ENCODE measurements at regions not wholly inside any gene's neighbourhood (a gene's known extent, or its start where the extent isn't known, plus 50 kb on each side); places are given as distances from the start of the nearest gene placed in this dataset.

DNA sequence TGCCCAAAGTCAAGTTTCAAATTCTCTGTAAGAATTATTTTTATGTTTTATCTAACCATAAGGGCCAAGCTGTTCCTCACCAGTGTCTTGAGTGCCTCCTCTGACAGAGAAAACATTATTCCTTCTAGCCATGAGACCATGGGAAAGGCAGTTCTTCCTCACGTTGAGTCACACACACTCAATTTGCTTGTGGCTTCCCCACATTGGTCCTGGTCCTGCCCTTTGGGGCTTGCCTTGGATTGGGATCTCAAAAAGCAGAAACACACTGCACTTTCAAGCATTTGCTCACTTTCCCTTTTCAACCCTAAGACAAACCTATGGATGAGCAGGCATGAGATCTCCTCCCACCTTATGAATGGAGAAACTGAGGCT is 248.3 kb upstream of the IGFBP3 start:
- Histone ChIP-seq H3K4me1 (peaks cover 34% of the 10 kb centered on the region), H3K9me3 (no peaks in the 10 kb centered on the region), H3K27ac (peak overlapping the region in 2 of 4 donors; percentile 12 to 61), H3K27me3 (no peaks in the 10 kb centered on the region), H3K36me3 (replicated peaks in 1 of 2; ENCODE audit: insufficient read depth in 1 of 2, low read depth in 2 of 2) (no peaks in the 10 kb centered on the region), H3K4me3 (no peak overlapping the region)
- intact Hi-C loops (cut with DNase I): no loop called here
- no peak for TF ChIP-seq POLR2A (IDR thresholded peaks at IDR 0.05)
- TF ChIP-seq, protein P1, sequence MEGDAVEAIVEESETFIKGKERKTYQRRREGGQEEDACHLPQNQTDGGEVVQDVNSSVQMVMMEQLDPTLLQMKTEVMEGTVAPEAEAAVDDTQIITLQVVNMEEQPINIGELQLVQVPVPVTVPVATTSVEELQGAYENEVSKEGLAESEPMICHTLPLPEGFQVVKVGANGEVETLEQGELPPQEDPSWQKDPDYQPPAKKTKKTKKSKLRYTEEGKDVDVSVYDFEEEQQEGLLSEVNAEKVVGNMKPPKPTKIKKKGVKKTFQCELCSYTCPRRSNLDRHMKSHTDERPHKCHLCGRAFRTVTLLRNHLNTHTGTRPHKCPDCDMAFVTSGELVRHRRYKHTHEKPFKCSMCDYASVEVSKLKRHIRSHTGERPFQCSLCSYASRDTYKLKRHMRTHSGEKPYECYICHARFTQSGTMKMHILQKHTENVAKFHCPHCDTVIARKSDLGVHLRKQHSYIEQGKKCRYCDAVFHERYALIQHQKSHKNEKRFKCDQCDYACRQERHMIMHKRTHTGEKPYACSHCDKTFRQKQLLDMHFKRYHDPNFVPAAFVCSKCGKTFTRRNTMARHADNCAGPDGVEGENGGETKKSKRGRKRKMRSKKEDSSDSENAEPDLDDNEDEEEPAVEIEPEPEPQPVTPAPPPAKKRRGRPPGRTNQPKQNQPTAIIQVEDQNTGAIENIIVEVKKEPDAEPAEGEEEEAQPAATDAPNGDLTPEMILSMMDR (IDR thresholded peaks at IDR 0.05): no peak
- DNase-seq (no peak), ATAC-seq (no peak)
- WGBS, 2 donors: 67 to 83% methylated on average over 1 of the region's 1 CpG

GRCh38 chr7:46168671-46169383 is 247.8 kb upstream of the IGFBP3 start:
- H3K27me3 ChIP-seq: no peaks in the 10 kb centered on the region
- H3K9me3 ChIP-seq: no peaks in the 10 kb centered on the region
- peak overlapping the region in 3 of 4 donors; percentile 12 to 61 (median 35) for H3K27ac ChIP-seq
- intact Hi-C loops (cut with DNase I): no loop called here
- no peak overlapping the region for H3K4me3 ChIP-seq
- ATAC-seq (peak; percentile 94), DNase-seq (peak; percentile 75 to 87 (median 78))
- peaks cover 30% of the 10 kb centered on the region for H3K4me1 ChIP-seq
- WGBS, 2 donors: 12 to 45% methylated on average over 4 to 11 of the region's 11 CpGs
- no peaks in the 10 kb centered on the region for H3K36me3 ChIP-seq (replicated peaks in 1 of 2; ENCODE audit: insufficient read depth in 1 of 2, low read depth in 2 of 2)
- TF ChIP-seq, protein P1 (IDR thresholded peaks at IDR 0.05): no peak
- TF ChIP-seq POLR2A (IDR thresholded peaks at IDR 0.05): no peak

- 51 to 66% methylated on average over 5 of the region's 5 CpGs for WGBS, 2 donors
- TF ChIP-seq POLR2A (IDR thresholded peaks at IDR 0.05): no peak
- TF ChIP-seq, protein P1 (IDR thresholded peaks at IDR 0.05): no peak
These were observed 247.2 kb upstream of the IGFBP3 start for GRCh38 chr7:46168231-46168630.

GRCh38 chr7:46165276-46165675 is 244.2 kb upstream of the IGFBP3 start:
- H3K27me3 ChIP-seq: no peaks in the 10 kb centered on the region
- H3K9me3 ChIP-seq: no peaks in the 10 kb centered on the region
- TF ChIP-seq, protein P1 (IDR thresholded peaks at IDR 0.05): no peak
- no peak for TF ChIP-seq POLR2A (IDR thresholded peaks at IDR 0.05)
- peaks cover 33% of the 10 kb centered on the region for H3K4me1 ChIP-seq
- ATAC-seq (no peak), DNase-seq (no peak)
- H3K27ac ChIP-seq: no peak overlapping the region
- intact Hi-C loops (cut with DNase I): no loop called here
- no peak overlapping the region for H3K4me3 ChIP-seq
- 33 to 56% methylated on average over 1 of the region's 1 CpG for WGBS, 2 donors
- H3K36me3 ChIP-seq (replicated peaks in 1 of 2; ENCODE audit: insufficient read depth in 1 of 2, low read depth in 2 of 2): no peaks in the 10 kb centered on the region

More at GRCh38 chr7:46168231-46168630, 247.2 kb upstream of the IGFBP3 start:
- Histone ChIP-seq H3K27me3 (no peaks in the 10 kb centered on the region), H3K36me3 (replicated peaks in 1 of 2; ENCODE audit: insufficient read depth in 1 of 2, low read depth in 2 of 2) (no peaks in the 10 kb centered on the region), H3K4me3 (no peak overlapping the region), H3K9me3 (no peaks in the 10 kb centered on the region), H3K27ac (peak overlapping the region in 3 of 4 donors; percentile 5 to 61 (median 35)), H3K4me1 (peaks cover 24% of the 10 kb centered on the region)
- intact Hi-C loops (cut with DNase I): no loop called here
- ATAC-seq: peak; percentile 50
- no peak for DNase-seq

GRCh38 chr7:46164629-46165028 is 243.6 kb upstream of the IGFBP3 start:
- TF ChIP-seq, protein P1 (IDR thresholded peaks at IDR 0.05): no peak
- no peak for TF ChIP-seq POLR2A (IDR thresholded peaks at IDR 0.05)
- intact Hi-C loops (cut with DNase I): no loop called here
- H3K27me3 ChIP-seq: no peaks in the 10 kb centered on the region
- H3K27ac ChIP-seq: no peak overlapping the region
- H3K4me3 ChIP-seq: no peak overlapping the region
- H3K36me3 ChIP-seq (replicated peaks in 1 of 2; ENCODE audit: insufficient read depth in 1 of 2, low read depth in 2 of 2): no peaks in the 10 kb centered on the region
- H3K4me1 ChIP-seq: peaks cover 27% of the 10 kb centered on the region
- ATAC-seq (no peak), DNase-seq (no peak)
- no peaks in the 10 kb centered on the region for H3K9me3 ChIP-seq
- 45 to 71% methylated on average over 1 of the region's 1 CpG for WGBS, 2 donors
